ENCODE measurements at regions not wholly inside any gene's neighbourhood (a gene's known extent, or its start where the extent isn't known, plus 50 kb on each side); places are given as distances from the start of the nearest gene placed in this dataset.
"Not testable (repeated sequence)": the region's sequence is repeated elsewhere in the genome, so short reads cannot be mapped to it uniquely, and the experiment has no call there.

- no peak for DNase-seq (ENCODE audit: low spot score in 2 of 2)
- WGBS, 2 donors = 84 to 96% methylated on average over 2 of the region's 2 CpGs
- no peak for TF ChIP-seq CTCF (IDR thresholded peaks at IDR 0.05)
- TF ChIP-seq POLR2A (IDR thresholded peaks at IDR 0.05) = no peak
- H3K4me3 ChIP-seq (ENCODE audit: low read depth, poor library complexity, severe bottlenecking) = no peak overlapping the region
- intact Hi-C loops (cut with DNase I; ENCODE audit: low total_unique reads) = no loop called here
Measured at GRCh38 chr3:165603196-165603595, 234.0 kb downstream of the BCHE start.

DNA sequence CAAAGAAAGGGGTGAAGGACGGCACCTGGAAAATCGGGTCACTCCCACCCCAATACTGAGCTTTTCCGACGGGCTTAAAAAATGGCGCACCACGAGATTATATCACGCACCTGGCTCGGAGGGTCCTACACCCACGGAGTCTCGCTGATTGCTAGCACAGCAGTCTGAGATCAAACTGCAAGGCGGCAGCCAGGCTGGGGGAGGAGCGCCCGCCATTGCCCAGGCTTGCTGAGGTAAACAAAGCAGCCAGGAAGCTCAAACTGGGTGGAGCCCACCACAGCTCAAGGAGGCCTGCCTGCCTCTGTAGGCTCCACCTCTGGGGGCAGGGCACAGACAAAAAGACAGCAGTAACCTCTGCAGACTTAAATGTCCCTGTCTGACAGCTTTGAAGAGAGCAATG, 264.7 kb downstream of the BCHE start:
- intact Hi-C loops (cut with DNase I; ENCODE audit: low total_unique reads); DNase-seq (ENCODE audit: low spot score in 2 of 2); H3K4me3 ChIP-seq (ENCODE audit: low read depth, poor library complexity, severe bottlenecking): not testable (repeated sequence)
- 95% methylated on average over 13 of the region's 13 CpGs for whole genome bisulfite sequencing, 2 donors

DNA sequence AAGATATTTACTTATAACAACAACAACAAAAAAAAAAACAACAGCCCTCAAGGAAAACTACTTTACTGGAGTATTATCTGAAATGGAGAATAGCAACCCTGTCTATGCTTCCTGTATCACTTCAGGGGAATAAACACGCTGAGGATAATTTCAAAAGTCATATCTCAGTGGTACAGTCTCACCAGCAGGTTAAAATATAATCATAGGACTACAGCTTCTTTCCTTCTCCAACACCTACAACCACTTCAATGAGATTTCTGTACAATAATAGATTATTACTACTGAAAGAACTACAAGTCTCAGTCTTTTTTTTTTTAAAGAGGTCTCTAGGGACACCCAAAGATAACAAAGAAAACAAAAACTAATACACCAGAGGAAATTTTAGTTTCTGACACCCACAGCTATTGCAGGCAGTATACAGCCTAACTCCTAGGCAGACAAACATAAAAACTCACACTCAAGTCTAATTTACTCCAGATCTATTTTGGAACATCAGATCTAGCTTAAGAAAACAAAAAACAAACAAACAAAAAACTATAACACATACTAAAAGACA, 268.2 kb downstream of the BCHE start:
- no peak for DNase-seq (ENCODE audit: low spot score in 2 of 2)
- WGBS, 2 donors = 70 to 71% methylated on average over 1 of the region's 1 CpG
- H3K4me3 ChIP-seq (ENCODE audit: low read depth, poor library complexity, severe bottlenecking) = no peak overlapping the region
- intact Hi-C loops (cut with DNase I; ENCODE audit: low total_unique reads) = no loop called here
- TF ChIP-seq POLR2A (IDR thresholded peaks at IDR 0.05) (no peak), CTCF (IDR thresholded peaks at IDR 0.05) (no peak)

DNA sequence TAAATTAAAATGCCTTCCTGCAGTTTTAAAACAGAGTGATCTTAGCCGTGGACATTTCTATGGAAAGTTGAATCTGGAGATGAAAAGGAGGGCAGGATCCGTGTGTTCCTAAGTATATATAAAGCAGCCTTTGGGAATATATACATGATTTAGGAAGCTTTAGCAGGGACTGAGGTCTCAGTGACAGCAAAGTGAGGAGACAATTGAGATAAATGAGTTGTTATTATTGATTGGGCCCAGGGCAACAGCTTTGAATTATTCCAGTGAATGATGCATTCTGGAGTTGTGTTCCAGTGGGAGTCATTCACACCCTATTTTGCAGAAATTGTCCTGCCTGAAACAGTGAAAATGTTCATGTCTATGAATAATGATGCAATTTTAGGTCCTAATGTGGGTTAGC, 281.4 kb downstream of the BCHE start:
- 68 to 75% methylated on average over 2 of the region's 2 CpGs for WGBS, 2 donors
- no peak for TF ChIP-seq POLR2A (IDR thresholded peaks at IDR 0.05)
- no peak for TF ChIP-seq CTCF (IDR thresholded peaks at IDR 0.05)
- no peak overlapping the region for H3K4me3 ChIP-seq (ENCODE audit: low read depth, poor library complexity, severe bottlenecking)
- DNase-seq (ENCODE audit: low spot score in 2 of 2) = no peak
- intact Hi-C loops (cut with DNase I; ENCODE audit: low total_unique reads) = no loop called here

DNA sequence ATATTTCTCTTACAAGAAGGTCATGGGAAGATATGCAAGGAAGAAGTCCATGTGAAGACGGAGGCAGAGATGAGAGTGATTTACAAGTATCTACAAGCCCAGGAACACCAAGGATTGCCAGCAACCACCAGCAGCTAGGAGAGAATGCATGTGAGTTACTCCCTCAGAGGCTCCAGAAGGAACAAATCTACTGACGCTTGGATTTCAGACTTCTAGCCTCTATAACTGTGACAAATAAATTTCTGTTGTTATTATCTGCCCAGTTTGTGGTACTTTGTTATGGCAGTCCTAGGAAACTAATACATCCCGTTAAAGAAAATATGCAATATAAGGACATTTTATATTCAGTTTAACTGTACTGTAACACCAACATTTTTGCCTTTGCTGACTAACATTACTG, 283.9 kb downstream of the BCHE start:
- 66 to 72% methylated on average over 3 of the region's 3 CpGs for WGBS, 2 donors
- H3K4me3 ChIP-seq (ENCODE audit: low read depth, poor library complexity, severe bottlenecking) = no peak overlapping the region
- DNase-seq (ENCODE audit: low spot score in 2 of 2) = no peak
- intact Hi-C loops (cut with DNase I; ENCODE audit: low total_unique reads) = no loop called here
- no peak for TF ChIP-seq CTCF (IDR thresholded peaks at IDR 0.05)
- TF ChIP-seq POLR2A (IDR thresholded peaks at IDR 0.05) = no peak

DNA sequence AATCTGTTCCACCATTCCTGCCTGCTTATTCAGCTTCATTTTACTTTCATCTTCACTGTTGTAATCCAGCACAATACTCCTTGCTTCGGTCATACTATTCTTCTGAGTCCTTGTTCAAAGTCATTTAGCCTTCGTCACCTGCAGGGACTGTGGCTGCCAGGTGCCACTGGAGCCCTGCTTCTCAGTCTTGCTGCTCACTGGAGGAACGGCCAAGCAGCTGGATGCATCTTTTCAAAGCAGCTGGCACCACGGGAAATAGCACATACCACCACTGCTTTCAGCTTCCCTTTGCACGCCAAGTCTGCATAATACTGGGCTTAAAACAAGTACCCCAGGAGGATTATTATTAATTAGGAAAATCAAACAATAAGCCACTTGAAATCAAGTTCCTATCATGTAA, 287.6 kb downstream of the BCHE start:
- no peak overlapping the region for H3K4me3 ChIP-seq (ENCODE audit: low read depth, poor library complexity, severe bottlenecking)
- WGBS, 2 donors = 48 to 52% methylated on average over 5 of the region's 5 CpGs
- TF ChIP-seq POLR2A (IDR thresholded peaks at IDR 0.05) (no peak), CTCF (IDR thresholded peaks at IDR 0.05) (no peak)
- intact Hi-C loops (cut with DNase I; ENCODE audit: low total_unique reads) = no loop called here
- no peak for DNase-seq (ENCODE audit: low spot score in 2 of 2)

Measured in lower leg skin (tissue), 4 donors.